ENCODE measurements at regions not wholly inside any gene's neighbourhood (a gene's known extent, or its start where the extent isn't known, plus 50 kb on each side); places are given as distances from the start of the nearest gene placed in this dataset.
"Not testable (repeated sequence)": the region's sequence is repeated elsewhere in the genome, so short reads cannot be mapped to it uniquely, and the experiment has no call there.

- DNase-seq: no peak
Measured at GRCh38 chr2:194327196-194327888, 1329.7 kb upstream of the SLC39A10 start.

- DNase-seq: no peak
Measured at GRCh38 chr2:194323740-194324139, 1333.3 kb upstream of the SLC39A10 start.

GRCh38 chr2:194320520-194320919 lies 1336.5 kb upstream of the SLC39A10 start:
- DNase-seq: no peak

GRCh38 chr2:194319222-194319992 lies 1337.6 kb upstream of the SLC39A10 start:
- no peak for DNase-seq

GRCh38 chr2:194314042-194314441 lies 1343.0 kb upstream of the SLC39A10 start:
- no peak for DNase-seq

GRCh38 chr2:194304191-194304590 lies 1352.8 kb upstream of the SLC39A10 start:
- DNase-seq: no peak

GRCh38 chr2:194301946-194302345 lies 1355.1 kb upstream of the SLC39A10 start:
- no peak for DNase-seq

- DNase-seq: no peak
Measured at GRCh38 chr2:194294156-194294555, 1362.9 kb upstream of the SLC39A10 start.

GRCh38 chr2:194291104-194291503 lies 1365.9 kb upstream of the SLC39A10 start:
- DNase-seq: no peak

- DNase-seq: no peak
Measured at GRCh38 chr2:194289712-194290346, 1367.2 kb upstream of the SLC39A10 start.

GRCh38 chr2:194276667-194277066 lies 1380.4 kb upstream of the SLC39A10 start:
- DNase-seq: not testable (repeated sequence)

- DNase-seq: no peak
Measured at GRCh38 chr2:194271293-194271961, 1385.6 kb upstream of the SLC39A10 start.

GRCh38 chr2:194270648-194271047 lies 1386.4 kb upstream of the SLC39A10 start:
- DNase-seq: no peak

GRCh38 chr2:194264586-194264985 lies 1392.4 kb upstream of the SLC39A10 start:
- no peak for DNase-seq

GRCh38 chr2:194260185-194260584 lies 1396.8 kb upstream of the SLC39A10 start:
- DNase-seq: no peak

- DNase-seq: no peak
Measured at GRCh38 chr2:194257095-194257494, 1399.9 kb upstream of the SLC39A10 start.

GRCh38 chr2:194253528-194254259 lies 1403.3 kb upstream of the SLC39A10 start:
- no peak for DNase-seq

- DNase-seq: no peak
Measured at GRCh38 chr2:194252127-194252526, 1404.9 kb upstream of the SLC39A10 start.

GRCh38 chr2:194232600-194232999 lies 1424.4 kb upstream of the SLC39A10 start:
- DNase-seq: no peak

GRCh38 chr2:194223218-194223617 lies 1433.8 kb upstream of the SLC39A10 start:
- no peak for DNase-seq

- no peak for DNase-seq
Measured at GRCh38 chr2:194214192-194214591, 1442.8 kb upstream of the SLC39A10 start.

GRCh38 chr2:194205568-194206227 lies 1451.3 kb upstream of the SLC39A10 start:
- no peak for DNase-seq

Measured in amniotic stem cell (primary cell).